ENCODE measurements at regions not wholly inside any gene's neighbourhood (a gene's known extent, or its start where the extent isn't known, plus 50 kb on each side); places are given as distances from the start of the nearest gene placed in this dataset.

DNA sequence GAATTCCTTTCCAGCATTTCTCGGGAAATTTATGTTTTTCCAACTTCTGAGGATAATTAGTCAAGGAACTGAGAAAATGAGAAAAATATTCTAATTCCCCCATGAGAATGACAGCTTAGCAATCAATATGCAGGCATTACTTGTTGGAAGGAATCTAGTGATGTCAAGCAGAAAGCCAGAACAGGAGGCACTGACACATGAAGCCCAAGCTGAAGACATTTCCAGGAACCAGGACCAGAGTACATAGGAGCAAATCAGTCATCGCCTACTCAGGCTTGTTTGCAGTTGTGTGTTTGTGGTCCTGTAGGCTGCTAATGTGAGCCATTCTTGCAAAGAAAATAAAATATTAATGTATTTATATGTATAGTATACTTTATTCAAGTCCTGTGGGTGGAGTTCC, 89.7 kb downstream of the SALL1 start:
- no peak for TF ChIP-seq EZH2 (IDR thresholded peaks at IDR 0.05; ENCODE audit: borderline replicate concordance, low read length)
- TF ChIP-seq, protein P1, sequence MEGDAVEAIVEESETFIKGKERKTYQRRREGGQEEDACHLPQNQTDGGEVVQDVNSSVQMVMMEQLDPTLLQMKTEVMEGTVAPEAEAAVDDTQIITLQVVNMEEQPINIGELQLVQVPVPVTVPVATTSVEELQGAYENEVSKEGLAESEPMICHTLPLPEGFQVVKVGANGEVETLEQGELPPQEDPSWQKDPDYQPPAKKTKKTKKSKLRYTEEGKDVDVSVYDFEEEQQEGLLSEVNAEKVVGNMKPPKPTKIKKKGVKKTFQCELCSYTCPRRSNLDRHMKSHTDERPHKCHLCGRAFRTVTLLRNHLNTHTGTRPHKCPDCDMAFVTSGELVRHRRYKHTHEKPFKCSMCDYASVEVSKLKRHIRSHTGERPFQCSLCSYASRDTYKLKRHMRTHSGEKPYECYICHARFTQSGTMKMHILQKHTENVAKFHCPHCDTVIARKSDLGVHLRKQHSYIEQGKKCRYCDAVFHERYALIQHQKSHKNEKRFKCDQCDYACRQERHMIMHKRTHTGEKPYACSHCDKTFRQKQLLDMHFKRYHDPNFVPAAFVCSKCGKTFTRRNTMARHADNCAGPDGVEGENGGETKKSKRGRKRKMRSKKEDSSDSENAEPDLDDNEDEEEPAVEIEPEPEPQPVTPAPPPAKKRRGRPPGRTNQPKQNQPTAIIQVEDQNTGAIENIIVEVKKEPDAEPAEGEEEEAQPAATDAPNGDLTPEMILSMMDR (conservative IDR thresholded peaks at IDR 0.05 in 1 of 2, IDR thresholded peaks at IDR 0.05 in 1 of 2; ENCODE audit: extremely low read depth in 1 of 2, insufficient read depth in 1 of 2, low read depth in 1 of 2, low read length in 2 of 2), result no peak

All from mammary epithelial cell (primary cell).